ENCODE measurements at regions not wholly inside any gene's neighbourhood (a gene's known extent, or its start where the extent isn't known, plus 50 kb on each side); places are given as distances from the start of the nearest gene placed in this dataset.

DNA sequence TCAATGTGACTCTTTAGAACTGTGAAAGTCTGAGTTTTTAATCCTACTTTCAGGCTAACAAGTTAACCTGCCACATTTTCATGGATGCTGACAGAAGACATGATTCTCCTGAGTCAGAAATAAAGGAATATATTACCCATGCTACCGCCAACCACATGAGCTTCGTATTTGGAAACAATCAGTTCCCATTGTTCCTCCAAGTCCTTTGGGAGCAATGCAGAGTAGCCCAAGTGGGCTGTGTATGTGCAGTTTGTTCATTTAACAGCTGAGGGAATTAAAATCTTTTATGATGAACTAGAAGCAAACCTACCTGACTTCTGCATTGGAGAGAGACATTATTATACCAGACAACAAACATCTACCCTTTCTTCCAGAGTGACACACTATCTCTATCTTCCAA is 169.3 kb upstream of the BET1 start:
- Histone ChIP-seq H3K36me3 (ENCODE audit: insufficient read depth, low read length) (no peaks in the 10 kb centered on the region), H3K4me3 (ENCODE audit: low read depth, low read length, poor library complexity, severe bottlenecking) (no peak overlapping the region), H3K79me2 (ENCODE audit: insufficient read depth, low read depth, low read length) (no peaks in the 10 kb centered on the region), H3K27ac (ENCODE audit: low read depth, low read length, poor library complexity, severe bottlenecking) (no peak overlapping the region), H3K9me2 (ENCODE audit: insufficient read depth, low read length) (peaks cover 4% of the 10 kb centered on the region; the same call in 1 of the 2 replicates), H4K20me1 (ENCODE audit: insufficient read depth, low read length) (no peaks in the 10 kb centered on the region), H3K4me2 (ENCODE audit: low read length) (no peak overlapping the region), H3K4me1 (ENCODE audit: insufficient read depth, low read length, poor library complexity, severe bottlenecking) (peaks cover 9% of the 10 kb centered on the region), H2AFZ (ENCODE audit: low read length) (no peak overlapping the region), H3K9me3 (ENCODE audit: low read length) (no peaks in the 10 kb centered on the region)
- DNase-seq (ENCODE audit: low spot score), result no peak
- no TSS peak for BruUV-seq (replicated peaks)
- TF ChIP-seq EZH2phosphoT487 (IDR thresholded peaks at IDR 0.05; ENCODE audit: borderline replicate concordance, low read depth, low read length), result no peak
- TF ChIP-seq, protein P1, sequence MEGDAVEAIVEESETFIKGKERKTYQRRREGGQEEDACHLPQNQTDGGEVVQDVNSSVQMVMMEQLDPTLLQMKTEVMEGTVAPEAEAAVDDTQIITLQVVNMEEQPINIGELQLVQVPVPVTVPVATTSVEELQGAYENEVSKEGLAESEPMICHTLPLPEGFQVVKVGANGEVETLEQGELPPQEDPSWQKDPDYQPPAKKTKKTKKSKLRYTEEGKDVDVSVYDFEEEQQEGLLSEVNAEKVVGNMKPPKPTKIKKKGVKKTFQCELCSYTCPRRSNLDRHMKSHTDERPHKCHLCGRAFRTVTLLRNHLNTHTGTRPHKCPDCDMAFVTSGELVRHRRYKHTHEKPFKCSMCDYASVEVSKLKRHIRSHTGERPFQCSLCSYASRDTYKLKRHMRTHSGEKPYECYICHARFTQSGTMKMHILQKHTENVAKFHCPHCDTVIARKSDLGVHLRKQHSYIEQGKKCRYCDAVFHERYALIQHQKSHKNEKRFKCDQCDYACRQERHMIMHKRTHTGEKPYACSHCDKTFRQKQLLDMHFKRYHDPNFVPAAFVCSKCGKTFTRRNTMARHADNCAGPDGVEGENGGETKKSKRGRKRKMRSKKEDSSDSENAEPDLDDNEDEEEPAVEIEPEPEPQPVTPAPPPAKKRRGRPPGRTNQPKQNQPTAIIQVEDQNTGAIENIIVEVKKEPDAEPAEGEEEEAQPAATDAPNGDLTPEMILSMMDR (conservative IDR thresholded peaks at IDR 0.05; ENCODE audit: low read length), result no peak
- ChIA-PET POLR2A (interaction anchor here (0.7 to 1.5 kb wide), 3 partner anchors 12 to 242 kb away, joined by 3 to 4 read pairs (median 3); no protein-coding TSS in a partner anchor), CTCF (ENCODE audit: unreplicated experiment) (no interaction called here)
- intact Hi-C loops (cut with micrococcal nuclease; ENCODE audit: unreplicated experiment), result no loop called here

DNA sequence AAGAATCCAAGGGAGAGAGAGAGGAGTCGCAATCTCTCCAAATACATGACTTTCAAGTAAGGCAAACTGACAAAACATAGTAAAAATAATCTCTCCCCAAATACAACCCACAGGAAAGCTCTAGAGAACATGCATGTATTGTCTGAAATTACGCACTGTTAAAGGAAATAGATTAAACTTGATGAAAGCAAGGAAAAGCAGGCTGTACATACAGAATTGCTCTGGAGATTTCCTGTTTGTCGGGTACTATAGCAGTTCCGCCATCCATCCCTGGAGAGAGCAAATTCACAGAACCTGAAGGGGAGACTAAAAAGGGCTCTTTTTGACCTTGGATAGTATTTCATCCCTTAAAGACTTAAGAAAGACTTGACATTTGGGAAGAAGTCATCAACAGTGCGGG is 170.2 kb upstream of the BET1 start:
- CTCF ChIA-PET (ENCODE audit: unreplicated experiment), result no interaction called here
- Histone ChIP-seq H3K79me2 (ENCODE audit: insufficient read depth, low read depth, low read length) (no peaks in the 10 kb centered on the region), H3K4me2 (ENCODE audit: low read length) (no peak overlapping the region), H3K9me3 (ENCODE audit: low read length) (no peaks in the 10 kb centered on the region), H3K36me3 (ENCODE audit: insufficient read depth, low read length) (no peaks in the 10 kb centered on the region), H4K20me1 (ENCODE audit: insufficient read depth, low read length) (no peaks in the 10 kb centered on the region), H3K4me1 (ENCODE audit: insufficient read depth, low read length, poor library complexity, severe bottlenecking) (peaks cover 4% of the 10 kb centered on the region), H3K9me2 (ENCODE audit: insufficient read depth, low read length) (peaks cover 4% of the 10 kb centered on the region; the same call in 1 of the 2 replicates), H2AFZ (ENCODE audit: low read length) (no peak overlapping the region), H3K27ac (ENCODE audit: low read depth, low read length, poor library complexity, severe bottlenecking) (no peak overlapping the region), H3K4me3 (ENCODE audit: low read depth, low read length, poor library complexity, severe bottlenecking) (no peak overlapping the region)
- no peak for DNase-seq (ENCODE audit: low spot score)
- no TSS peak for BruUV-seq (replicated peaks)
- POLR2A ChIA-PET, result interaction anchor here (0.6 kb wide), 1 partner anchor 157 kb away, joined by 3 read pairs; no protein-coding TSS in a partner anchor
- TF ChIP-seq, protein P1 (conservative IDR thresholded peaks at IDR 0.05; ENCODE audit: low read length), result no peak
- no peak for TF ChIP-seq EZH2phosphoT487 (IDR thresholded peaks at IDR 0.05; ENCODE audit: borderline replicate concordance, low read depth, low read length)
- intact Hi-C loops (cut with micrococcal nuclease; ENCODE audit: unreplicated experiment), result no loop called here

DNA sequence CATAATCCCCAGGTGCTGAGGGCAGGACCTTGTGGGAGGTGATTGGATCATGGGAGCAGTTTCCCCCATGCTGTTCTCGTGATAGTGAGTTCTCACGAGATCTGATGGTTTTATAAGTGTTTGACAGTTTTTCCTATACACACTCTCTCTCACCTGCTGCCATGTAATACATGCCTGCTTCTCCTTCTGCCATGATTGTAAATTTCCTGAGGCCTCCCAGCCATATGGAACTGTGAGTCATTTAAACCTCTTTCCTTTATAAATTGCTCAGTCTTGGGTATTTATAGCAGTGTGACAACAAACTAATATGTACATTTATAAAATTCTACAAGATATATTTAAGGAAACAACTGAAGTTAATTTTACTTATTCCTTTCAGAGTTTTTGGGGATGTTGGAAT is 170.8 kb upstream of the BET1 start:
- no TSS peak for BruUV-seq (replicated peaks)
- H3K36me3 ChIP-seq (ENCODE audit: insufficient read depth, low read length), result no peaks in the 10 kb centered on the region
- peaks cover 4% of the 10 kb centered on the region; the same call in 1 of the 2 replicates for H3K9me2 ChIP-seq (ENCODE audit: insufficient read depth, low read length)
- H3K4me1 ChIP-seq (ENCODE audit: insufficient read depth, low read length, poor library complexity, severe bottlenecking), result peaks cover 4% of the 10 kb centered on the region
- no peak overlapping the region for H2AFZ ChIP-seq (ENCODE audit: low read length)
- no peak for TF ChIP-seq EZH2phosphoT487 (IDR thresholded peaks at IDR 0.05; ENCODE audit: borderline replicate concordance, low read depth, low read length)
- TF ChIP-seq, protein P1 (conservative IDR thresholded peaks at IDR 0.05; ENCODE audit: low read length), result no peak
- H4K20me1 ChIP-seq (ENCODE audit: insufficient read depth, low read length), result no peaks in the 10 kb centered on the region
- no peak overlapping the region for H3K4me3 ChIP-seq (ENCODE audit: low read depth, low read length, poor library complexity, severe bottlenecking)
- intact Hi-C loops (cut with micrococcal nuclease; ENCODE audit: unreplicated experiment), result no loop called here
- ChIA-PET POLR2A (interaction anchor here (0.6 to 0.7 kb wide), 2 partner anchors 9 to 157 kb away, joined by 3 read pairs; no protein-coding TSS in a partner anchor), CTCF (ENCODE audit: unreplicated experiment) (no interaction called here)
- H3K4me2 ChIP-seq (ENCODE audit: low read length), result no peak overlapping the region
- H3K9me3 ChIP-seq (ENCODE audit: low read length), result no peaks in the 10 kb centered on the region
- no peak for DNase-seq (ENCODE audit: low spot score)
- H3K27ac ChIP-seq (ENCODE audit: low read depth, low read length, poor library complexity, severe bottlenecking), result no peak overlapping the region
- H3K79me2 ChIP-seq (ENCODE audit: insufficient read depth, low read depth, low read length), result no peaks in the 10 kb centered on the region

Data from OCI-LY7 (cell line).